ENCODE measurements at regions not wholly inside any gene's neighbourhood (a gene's known extent, or its start where the extent isn't known, plus 50 kb on each side); places are given as distances from the start of the nearest gene placed in this dataset.

- TF ChIP-seq MLX (CRISPR knock-in tag; IDR thresholded peaks at IDR 0.05) (no peak), RELA (CRISPR knock-in tag; IDR thresholded peaks at IDR 0.05; ENCODE audit: borderline replicate concordance) (no peak), ZNF512 (CRISPR knock-in tag; IDR thresholded peaks at IDR 0.05; ENCODE audit: borderline replicate concordance) (no peak)
These were observed 117.2 kb downstream of the CMPK2 start (continued) for GRCh38 chr2:6748406-6749067.

- Mint-ChIP-seq H3K9me3 (peaks cover 83% of the 10 kb centered on the region), H3K4me1 (no peaks in the 10 kb centered on the region), H3K27me3 (ENCODE audit: low read depth) (peaks cover 15% of the 10 kb centered on the region), H3K4me3 (no peak overlapping the region), H3K27ac (no peak overlapping the region), H3K36me3 (peaks cover 64% of the 10 kb centered on the region)
- DNase-seq (ENCODE audit: low spot score) (no peak), ATAC-seq (no peak)
- CTCF ChIA-PET: no interaction called here
- POLR2A ChIA-PET: no interaction called here
- no peak for TF ChIP-seq ZNF671 (CRISPR knock-in tag; IDR thresholded peaks at IDR 0.05)
- TF ChIP-seq E2F4 (CRISPR knock-in tag; IDR thresholded peaks at IDR 0.05; ENCODE audit: borderline replicate concordance, low read depth): no peak
- TF ChIP-seq FOXJ3 (CRISPR knock-in tag; IDR thresholded peaks at IDR 0.05; ENCODE audit: borderline replicate concordance): no peak
- no peak for TF ChIP-seq ATF3 (CRISPR knock-in tag; conservative IDR thresholded peaks at IDR 0.05)
- no peak for TF ChIP-seq SP1 (CRISPR knock-in tag; conservative IDR thresholded peaks at IDR 0.05)
- TF ChIP-seq MXD4 (CRISPR knock-in tag; IDR thresholded peaks at IDR 0.05; ENCODE audit: borderline replicate concordance): no peak
- no peak for TF ChIP-seq USF1 (CRISPR knock-in tag; IDR thresholded peaks at IDR 0.05)
- TF ChIP-seq KAT7 (CRISPR knock-in tag; IDR thresholded peaks at IDR 0.05; ENCODE audit: borderline replicate concordance): no peak
- TF ChIP-seq EMX1 (CRISPR knock-in tag; IDR thresholded peaks at IDR 0.05): no peak
- TF ChIP-seq PREB (CRISPR knock-in tag; IDR thresholded peaks at IDR 0.05; ENCODE audit: borderline replicate concordance): no peak
- TF ChIP-seq ZNF423 (CRISPR knock-in tag; IDR thresholded peaks at IDR 0.05): no peak
- no peak for TF ChIP-seq ZNF317 (CRISPR knock-in tag; IDR thresholded peaks at IDR 0.05; ENCODE audit: borderline replicate concordance, low read depth)
- no peak for TF ChIP-seq ZNF138 (CRISPR knock-in tag; conservative IDR thresholded peaks at IDR 0.05)
- no peak for TF ChIP-seq TP53 (CRISPR knock-in tag; IDR thresholded peaks at IDR 0.05)
- TF ChIP-seq TCF7 (CRISPR knock-in tag; IDR thresholded peaks at IDR 0.05; ENCODE audit: low read depth): no peak
These were observed 115.7 kb downstream of the CMPK2 start for GRCh38 chr2:6749962-6750361.

All from WTC11 (cell line).